Stomach (tissue), 4 donors: ENCODE measurements at regions not wholly inside any gene's neighbourhood (a gene's known extent, or its start where the extent isn't known, plus 50 kb on each side); places are given as distances from the start of the nearest gene placed in this dataset.

Experiments
- POLR2A ChIP-seq, 4 donors: fragments of 450-650 bp; IDR thresholded peaks; one replicate each; pipeline ENCODE4 v1.6.1; 2016; ENCODE audit warnings: antibody characterized with exemption in 4 of 4, control low read depth in 2 of 4, mild to moderate bottlenecking in 1 of 4, moderate library complexity in 1 of 4
- TF ChIP-seq, protein P1 (sequence below), 7 experiments: fragments of 450-650 bp in 4 of 7; fragments of 200-600 bp in 3 of 7; sonication (generic) in 3 of 7; IDR thresholded peaks; one replicate each; pipeline ENCODE4 v1.5.1; 2016 to 2019; ENCODE audit warnings: antibody characterized with exemption in 7 of 7, control low read depth in 2 of 7, mild to moderate bottlenecking in 1 of 7

DNA sequence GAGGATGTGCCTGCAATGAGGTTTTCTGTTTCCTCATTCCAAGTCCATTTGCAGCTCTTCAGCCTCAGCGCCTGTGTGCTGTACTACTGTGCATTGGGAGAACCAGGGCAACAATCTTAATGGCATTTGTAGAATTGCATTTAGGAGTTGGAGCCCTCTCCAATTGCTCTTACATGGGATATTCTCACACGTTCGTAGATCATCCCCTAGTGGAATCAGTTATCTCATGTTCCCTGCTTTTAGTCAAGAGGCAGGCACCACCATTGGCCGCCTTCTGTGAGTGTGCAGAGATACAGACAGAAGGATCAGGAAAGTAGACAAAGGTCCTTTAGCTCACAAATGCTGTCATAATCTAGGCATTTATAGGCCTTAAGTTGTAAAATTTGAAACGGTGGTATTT, 84.2 kb upstream of the RGS17 start:
- TF ChIP-seq POLR2A (IDR thresholded peaks at IDR 0.05): no peak
- TF ChIP-seq, protein P1, sequence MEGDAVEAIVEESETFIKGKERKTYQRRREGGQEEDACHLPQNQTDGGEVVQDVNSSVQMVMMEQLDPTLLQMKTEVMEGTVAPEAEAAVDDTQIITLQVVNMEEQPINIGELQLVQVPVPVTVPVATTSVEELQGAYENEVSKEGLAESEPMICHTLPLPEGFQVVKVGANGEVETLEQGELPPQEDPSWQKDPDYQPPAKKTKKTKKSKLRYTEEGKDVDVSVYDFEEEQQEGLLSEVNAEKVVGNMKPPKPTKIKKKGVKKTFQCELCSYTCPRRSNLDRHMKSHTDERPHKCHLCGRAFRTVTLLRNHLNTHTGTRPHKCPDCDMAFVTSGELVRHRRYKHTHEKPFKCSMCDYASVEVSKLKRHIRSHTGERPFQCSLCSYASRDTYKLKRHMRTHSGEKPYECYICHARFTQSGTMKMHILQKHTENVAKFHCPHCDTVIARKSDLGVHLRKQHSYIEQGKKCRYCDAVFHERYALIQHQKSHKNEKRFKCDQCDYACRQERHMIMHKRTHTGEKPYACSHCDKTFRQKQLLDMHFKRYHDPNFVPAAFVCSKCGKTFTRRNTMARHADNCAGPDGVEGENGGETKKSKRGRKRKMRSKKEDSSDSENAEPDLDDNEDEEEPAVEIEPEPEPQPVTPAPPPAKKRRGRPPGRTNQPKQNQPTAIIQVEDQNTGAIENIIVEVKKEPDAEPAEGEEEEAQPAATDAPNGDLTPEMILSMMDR (IDR thresholded peaks at IDR 0.05): no peak
